Calu3 (cell line): ENCODE measurements at regions not wholly inside any gene's neighbourhood (a gene's known extent, or its start where the extent isn't known, plus 50 kb on each side); places are given as distances from the start of the nearest gene placed in this dataset.

Source experiments
- BruUV-seq: library from RNA; stranded (reverse); fragments of 400-500 nt; replicated peaks from 2 replicates; lab custom pipeline; 2021; lab: Mats Ljungman, UMichigan
- CTCF ChIA-PET: fragments of 300-600 bp; sonication (Branson Sonifier 250); formaldehyde crosslinking; loops from one replicate; lab custom pipeline; 2022; ENCODE audit warnings: antibody characterized with exemption; lab: Charles Lee
- DNase-seq: peaks from one replicate; pipeline ENCODE4 v3.0.0; 2022
- H3K27ac Mint-ChIP-seq: one replicate; pipeline ENCODE4 v1.8.0; 2022; ENCODE audit warnings: mixed read lengths; ENCODE audit not compliant: unreplicated experiment
- H3K27me3 Mint-ChIP-seq: one replicate; pipeline ENCODE4 v1.8.0; 2022; ENCODE audit warnings: mixed read lengths; ENCODE audit not compliant: unreplicated experiment
- H3K36me3 Mint-ChIP-seq: one replicate; pipeline ENCODE4 v1.8.0; 2022; ENCODE audit warnings: mild to moderate bottlenecking, moderate library complexity, mixed read lengths; ENCODE audit not compliant: insufficient read depth, unreplicated experiment
- H3K4me1 Mint-ChIP-seq: one replicate; pipeline ENCODE4 v1.8.0; 2022; ENCODE audit warnings: mild to moderate bottlenecking, low read depth, mixed read lengths; ENCODE audit not compliant: unreplicated experiment
- H3K4me3 Mint-ChIP-seq: one replicate; pipeline ENCODE4 v1.8.0; 2022; ENCODE audit warnings: mild to moderate bottlenecking, low read depth, moderate library complexity, mixed read lengths; ENCODE audit not compliant: unreplicated experiment
- H3K9me3 Mint-ChIP-seq: one replicate; pipeline ENCODE4 v1.8.0; 2022; ENCODE audit warnings: low read depth, mixed read lengths; ENCODE audit not compliant: unreplicated experiment
- intact Hi-C: fragments of 100-400 bp; cut with micrococcal nuclease; formaldehyde crosslinking; loops from one replicate; pipeline ENCODE4 v1.10.0; 2022; ENCODE audit not compliant: unreplicated experiment
- TF ChIP-seq, protein P1 (sequence below): fragments of 200-600 bp; IDR thresholded peaks from one replicate; pipeline ENCODE4 v1.8.0; 2022; ENCODE audit warnings: antibody characterized with exemption; ENCODE audit not compliant: unreplicated experiment

DNA sequence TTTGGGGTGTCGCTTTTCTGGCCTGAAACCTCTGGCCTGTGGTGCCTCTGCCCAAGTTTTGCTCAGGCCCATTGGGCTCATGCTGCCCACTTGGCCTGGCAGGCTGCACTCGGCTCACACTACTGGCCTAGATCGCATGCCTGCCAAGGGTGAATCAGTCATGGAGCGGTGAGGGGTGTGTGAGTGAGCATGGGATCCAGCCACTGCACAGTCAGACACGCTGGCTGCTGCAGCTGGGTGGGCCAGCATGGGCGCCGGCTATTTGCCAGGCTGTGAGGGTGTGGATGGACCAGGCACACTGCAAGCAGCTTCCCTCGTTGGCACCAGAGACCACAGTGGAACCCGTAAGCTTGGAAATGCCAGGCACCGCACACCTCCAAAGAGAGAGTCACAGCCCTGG is 145.4 kb upstream of the CNR1 start:
- CTCF ChIA-PET: no interaction called here
- BruUV-seq: no TSS peak
- H3K4me3 Mint-ChIP-seq: no peak overlapping the region
- TF ChIP-seq, protein P1, sequence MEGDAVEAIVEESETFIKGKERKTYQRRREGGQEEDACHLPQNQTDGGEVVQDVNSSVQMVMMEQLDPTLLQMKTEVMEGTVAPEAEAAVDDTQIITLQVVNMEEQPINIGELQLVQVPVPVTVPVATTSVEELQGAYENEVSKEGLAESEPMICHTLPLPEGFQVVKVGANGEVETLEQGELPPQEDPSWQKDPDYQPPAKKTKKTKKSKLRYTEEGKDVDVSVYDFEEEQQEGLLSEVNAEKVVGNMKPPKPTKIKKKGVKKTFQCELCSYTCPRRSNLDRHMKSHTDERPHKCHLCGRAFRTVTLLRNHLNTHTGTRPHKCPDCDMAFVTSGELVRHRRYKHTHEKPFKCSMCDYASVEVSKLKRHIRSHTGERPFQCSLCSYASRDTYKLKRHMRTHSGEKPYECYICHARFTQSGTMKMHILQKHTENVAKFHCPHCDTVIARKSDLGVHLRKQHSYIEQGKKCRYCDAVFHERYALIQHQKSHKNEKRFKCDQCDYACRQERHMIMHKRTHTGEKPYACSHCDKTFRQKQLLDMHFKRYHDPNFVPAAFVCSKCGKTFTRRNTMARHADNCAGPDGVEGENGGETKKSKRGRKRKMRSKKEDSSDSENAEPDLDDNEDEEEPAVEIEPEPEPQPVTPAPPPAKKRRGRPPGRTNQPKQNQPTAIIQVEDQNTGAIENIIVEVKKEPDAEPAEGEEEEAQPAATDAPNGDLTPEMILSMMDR: no peak
- no peaks in the 10 kb centered on the region for H3K9me3 Mint-ChIP-seq
- intact Hi-C loops: no loop called here
- H3K27ac Mint-ChIP-seq: no peak overlapping the region
- no peaks in the 10 kb centered on the region for H3K36me3 Mint-ChIP-seq
- DNase-seq: no peak
- peaks cover 15% of the 10 kb centered on the region for H3K27me3 Mint-ChIP-seq
- no peaks in the 10 kb centered on the region for H3K4me1 Mint-ChIP-seq

DNA sequence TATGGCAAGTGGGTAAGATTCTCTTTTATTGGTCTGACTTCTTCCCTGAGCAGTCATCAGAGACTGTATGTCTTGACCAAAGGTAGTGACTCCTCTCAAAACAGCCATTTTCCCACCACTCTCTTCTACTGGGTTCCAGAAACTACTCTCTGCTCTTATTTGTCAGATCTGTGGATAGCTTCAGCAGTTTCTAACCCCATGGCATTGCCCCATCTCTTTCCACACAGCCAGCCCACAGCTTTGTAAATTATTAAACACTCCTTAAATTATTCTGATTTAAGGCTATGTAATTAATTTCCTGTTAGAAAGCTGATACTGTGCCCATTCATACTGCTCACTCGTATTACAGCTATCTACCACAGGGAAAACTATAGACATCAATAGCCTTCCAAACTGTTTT is 138.4 kb upstream of the CNR1 start:
- Mint-ChIP-seq H3K27me3 (no peaks in the 10 kb centered on the region), H3K4me1 (no peaks in the 10 kb centered on the region), H3K4me3 (no peak overlapping the region), H3K36me3 (no peaks in the 10 kb centered on the region), H3K27ac (no peak overlapping the region), H3K9me3 (no peaks in the 10 kb centered on the region)
- intact Hi-C loops: no loop called here
- BruUV-seq: no TSS peak
- CTCF ChIA-PET: interaction anchor here (0.6 kb wide), 1 partner anchor 364 kb away, joined by 8 read pairs; no protein-coding TSS in a partner anchor
- no peak for DNase-seq
- TF ChIP-seq, protein P1: no peak

DNA sequence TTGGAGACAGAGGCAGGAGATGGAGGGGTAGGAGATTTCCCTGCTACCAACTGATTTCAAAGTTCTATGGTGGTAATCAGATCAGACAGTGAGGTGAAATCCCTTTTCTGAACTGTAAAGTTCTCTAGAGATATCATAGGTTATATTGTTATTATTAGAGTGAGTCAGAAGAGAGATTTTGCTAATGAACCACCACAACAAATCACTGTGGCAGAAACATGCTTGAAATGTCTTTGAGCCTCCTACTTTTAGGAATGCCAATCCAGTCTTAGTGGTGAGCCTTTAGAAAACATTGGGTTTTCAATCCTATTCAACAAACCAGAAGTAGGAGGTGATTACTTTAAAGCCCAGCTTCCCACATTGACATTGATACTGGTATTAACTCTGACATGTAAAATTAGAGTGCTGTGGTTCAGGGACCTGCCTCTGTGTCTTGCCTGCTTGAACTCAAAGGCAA is 136.7 kb upstream of the CNR1 start:
- intact Hi-C loops: no loop called here
- Mint-ChIP-seq H3K27me3 (no peaks in the 10 kb centered on the region), H3K4me3 (no peak overlapping the region), H3K4me1 (peaks cover 7% of the 10 kb centered on the region), H3K9me3 (no peaks in the 10 kb centered on the region), H3K36me3 (no peaks in the 10 kb centered on the region), H3K27ac (no peak overlapping the region)
- CTCF ChIA-PET: no interaction called here
- no peak for DNase-seq
- TF ChIP-seq, protein P1: no peak
- BruUV-seq: no TSS peak

DNA sequence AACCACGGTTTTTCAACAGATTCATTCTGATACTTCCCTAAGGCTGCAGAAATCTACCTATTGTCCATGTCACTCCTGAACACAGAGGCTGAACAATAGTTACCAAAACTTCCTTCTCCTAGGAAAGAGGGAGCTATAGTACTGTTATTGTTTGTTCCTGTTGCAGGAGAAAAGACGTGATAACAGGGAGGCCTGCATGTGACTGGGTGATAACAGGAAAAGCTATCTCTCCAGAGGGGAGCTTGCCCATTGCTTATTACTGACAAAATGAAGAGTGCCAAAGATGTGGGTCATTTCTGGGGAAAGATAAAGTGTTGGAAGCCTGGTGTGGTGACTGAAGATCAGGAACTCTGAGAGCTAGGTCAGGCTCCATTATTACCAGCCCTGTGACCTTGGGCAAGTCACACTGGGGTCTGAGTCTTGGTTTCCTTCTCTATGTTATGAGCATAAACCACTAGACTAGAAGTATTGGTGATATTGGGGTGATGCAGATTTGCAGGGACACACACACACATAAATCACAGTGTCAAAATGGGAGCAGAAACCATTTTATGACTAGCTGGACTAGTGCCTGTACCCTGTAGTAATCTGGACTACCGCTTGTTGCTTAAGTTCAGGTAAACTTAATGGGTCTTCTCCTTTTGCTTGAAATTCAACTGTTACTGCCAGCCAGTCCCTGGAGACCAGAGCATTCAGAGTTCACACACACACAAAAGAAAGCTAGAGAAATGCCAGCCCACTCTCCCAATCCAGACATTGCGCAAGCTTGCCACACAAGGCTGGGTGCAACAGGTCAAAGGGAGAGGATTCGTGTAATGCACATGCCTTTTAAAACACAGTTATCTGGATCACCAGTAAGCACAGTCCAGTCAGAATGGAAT is 136.0 kb upstream of the CNR1 start:
- CTCF ChIA-PET: no interaction called here
- Mint-ChIP-seq H3K9me3 (no peaks in the 10 kb centered on the region), H3K27ac (no peak overlapping the region), H3K27me3 (no peaks in the 10 kb centered on the region), H3K4me3 (no peak overlapping the region), H3K36me3 (no peaks in the 10 kb centered on the region), H3K4me1 (peaks cover 13% of the 10 kb centered on the region)
- no TSS peak for BruUV-seq
- DNase-seq: no peak
- TF ChIP-seq, protein P1: no peak
- intact Hi-C loops: no loop called here
